AG04449 (cell line): ENCODE measurements at regions not wholly inside any gene's neighbourhood (a gene's known extent, or its start where the extent isn't known, plus 50 kb on each side); places are given as distances from the start of the nearest gene placed in this dataset.

Experiments used
- CTCF ChIA-PET: fragments of 350-600 bp; formaldehyde crosslinking; extraction: SDS; loops from one replicate; lab custom pipeline; 2021; ENCODE audit warnings: antibody characterized with exemption; lab: Yijun Ruan, JAX
- POLR2A ChIA-PET: fragments of 400-600, 350-600 bp; formaldehyde crosslinking; extraction: SDS; loops from one replicate; lab custom pipeline; 2020; ENCODE audit warnings: antibody characterized with exemption, inconsistent platforms; lab: Yijun Ruan, JAX
- DNase-seq: peaks from one replicate; pipeline ENCODE4 v3.0.0-alpha.2; 2010; ENCODE audit warnings: low read depth, low spot score
- H3K4me3 ChIP-seq: 2 replicates; pipeline ENCODE4 v1.5.1; 2011; ENCODE audit warnings: low read depth, mild to moderate bottlenecking, control low read depth, low read length
- CTCF ChIP-seq: IDR thresholded peaks from one replicate; pipeline ENCODE4 v1.5.1; 2011; ENCODE audit warnings: mild to moderate bottlenecking, moderate library complexity, low read length, control low read depth, inconsistent platforms; ENCODE audit not compliant: insufficient read depth; ENCODE audit errors: missing control alignments

DNA sequence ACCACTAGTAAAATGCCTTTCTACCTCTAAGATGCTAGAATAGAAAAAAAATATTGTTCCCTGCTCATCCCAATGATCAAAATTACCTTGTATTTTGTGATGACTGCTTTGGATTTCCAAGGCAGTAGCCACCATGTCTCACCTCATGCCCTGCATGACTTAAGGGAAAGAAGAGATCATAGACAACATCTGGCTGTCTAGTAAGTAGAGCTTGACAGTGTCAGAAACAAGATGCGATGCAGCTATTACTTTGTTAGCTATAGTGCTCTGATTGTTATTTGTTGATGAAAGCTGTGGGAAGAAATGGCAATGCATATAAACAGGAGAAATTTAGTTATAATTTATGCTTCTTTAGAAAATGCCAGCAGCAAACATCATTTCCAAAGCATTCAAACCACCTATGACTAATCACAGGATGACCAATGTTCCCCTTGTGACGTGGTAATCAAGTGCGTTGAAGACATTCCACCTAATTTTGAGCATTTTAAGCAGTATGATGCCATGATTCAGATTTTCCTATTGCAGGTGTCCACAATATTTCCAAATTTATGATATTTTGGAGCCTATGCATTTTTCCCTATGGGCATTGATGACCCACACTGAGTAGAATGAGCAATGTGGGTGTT is 308.3 kb downstream of the KCNRG start:
- ChIA-PET POLR2A (no interaction called here), CTCF (no interaction called here)
- DNase-seq, result peak; percentile 82
- no peak overlapping the region for H3K4me3 ChIP-seq
- no peak for TF ChIP-seq CTCF

DNA sequence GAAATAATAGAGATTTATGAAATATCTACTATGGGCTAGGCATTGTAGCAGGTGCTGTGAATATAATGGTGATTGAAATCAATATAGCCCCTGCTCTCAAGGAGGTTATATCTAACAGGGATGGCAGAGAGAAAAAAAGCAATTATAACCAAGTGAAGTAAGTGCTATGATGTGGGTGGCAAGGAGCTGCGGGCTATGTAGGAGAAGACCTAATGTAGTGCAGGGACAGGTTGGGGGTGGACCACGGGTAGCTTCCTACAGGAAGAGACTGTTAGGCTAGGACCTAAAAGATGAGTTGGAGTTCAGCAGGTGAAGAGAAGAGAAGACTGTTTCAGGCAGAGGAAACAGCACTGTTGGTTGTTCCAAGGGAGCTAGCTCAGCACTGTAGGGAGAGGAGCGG is 311.0 kb downstream of the KCNRG start:
- no peak for DNase-seq
- H3K4me3 ChIP-seq, result no peak overlapping the region
- ChIA-PET CTCF (interaction anchor here (0.6 kb wide), 1 partner anchor 346 kb away, joined by 3 read pairs; no protein-coding TSS in a partner anchor), POLR2A (no interaction called here)
- no peak for TF ChIP-seq CTCF

DNA sequence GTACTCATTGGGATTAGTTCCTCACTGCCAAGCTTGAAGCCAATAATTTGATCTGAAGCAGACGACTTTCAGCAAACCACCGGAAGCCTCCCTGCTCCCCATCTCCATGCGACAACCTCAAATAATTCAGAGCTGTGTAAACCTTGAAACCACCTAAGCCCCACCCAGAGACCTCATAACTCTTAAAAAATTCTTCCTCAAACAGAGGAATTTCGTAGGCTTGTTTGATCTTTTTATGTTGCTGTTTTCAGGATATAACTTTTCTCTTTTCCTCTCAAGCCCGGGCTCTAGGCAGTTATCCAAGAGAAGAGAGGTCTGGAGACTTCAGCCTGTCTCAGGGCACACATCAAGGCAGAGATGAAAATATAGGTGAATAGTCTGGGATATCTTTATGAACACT is 311.6 kb downstream of the KCNRG start:
- no peak for TF ChIP-seq CTCF
- DNase-seq, result no peak
- POLR2A ChIA-PET, result no interaction called here
- CTCF ChIA-PET, result no interaction called here
- H3K4me3 ChIP-seq, result no peak overlapping the region

DNA sequence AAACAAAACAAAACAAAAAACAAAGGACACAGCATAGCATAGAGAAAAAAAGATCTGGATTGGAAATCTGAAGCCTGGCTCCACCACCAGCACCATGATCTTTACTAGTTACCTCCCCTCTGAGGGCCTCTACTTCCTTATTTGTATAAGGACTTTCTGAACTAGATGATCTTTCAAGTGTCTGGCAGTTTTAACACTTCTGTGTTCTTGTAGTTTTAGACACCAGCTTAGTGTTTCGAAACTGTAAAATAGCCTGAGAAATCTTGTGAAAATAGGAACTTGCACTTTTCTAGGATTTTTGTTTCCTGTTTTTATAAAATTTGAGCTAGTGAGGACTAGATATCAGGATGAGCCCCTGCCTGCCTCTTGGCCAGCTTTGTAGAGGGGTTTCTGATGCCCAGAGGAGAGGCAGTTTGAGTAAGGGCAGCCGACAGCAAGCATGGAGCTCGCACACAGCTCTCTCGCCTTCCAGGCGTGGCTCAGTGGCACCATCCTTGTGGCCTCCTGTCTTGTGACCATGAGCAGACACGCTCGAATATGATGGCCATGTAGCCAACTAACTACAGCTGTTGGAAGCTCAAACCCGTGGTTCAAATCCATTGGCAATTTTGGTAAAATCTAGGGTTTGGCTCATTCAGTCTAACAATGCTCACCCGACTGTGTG is 319.0 kb downstream of the KCNRG start:
- no peak for TF ChIP-seq CTCF
- ChIA-PET POLR2A (interaction anchor here (0.7 kb wide), 1 partner anchor 323 kb away, joined by 3 read pairs; no protein-coding TSS in a partner anchor), CTCF (interaction anchor here (0.8 to 1.7 kb wide), 4 partner anchors 9 to 467 kb away, joined by 3 to 5 read pairs (median 4); no protein-coding TSS in a partner anchor)
- no peak for DNase-seq
- no peak overlapping the region for H3K4me3 ChIP-seq

DNA sequence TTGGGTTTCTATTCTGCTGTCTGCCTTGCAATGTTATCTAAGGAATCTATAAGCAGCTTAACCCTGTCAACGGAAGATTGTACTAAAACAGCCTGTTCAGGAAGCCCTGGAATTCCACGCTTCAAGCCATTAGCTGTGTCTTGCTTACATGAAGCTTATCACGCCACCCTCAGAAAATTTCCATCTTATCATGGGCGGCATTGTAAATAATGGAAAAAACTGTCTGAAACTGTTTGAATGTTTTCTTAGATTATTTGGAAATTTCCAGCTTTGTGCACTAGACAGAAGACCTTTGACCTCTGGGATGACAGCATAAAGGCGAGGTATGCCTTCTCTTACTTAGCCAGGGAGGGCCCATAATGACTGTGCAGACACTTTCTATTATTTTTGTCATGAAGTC is 319.7 kb downstream of the KCNRG start:
- no peak for TF ChIP-seq CTCF
- ChIA-PET POLR2A (interaction anchor here (0.7 kb wide), 1 partner anchor 324 kb away, joined by 3 read pairs; no protein-coding TSS in a partner anchor), CTCF (interaction anchor here (1.1 to 1.7 kb wide), 3 partner anchors 10 to 20 kb away, joined by 3 to 5 read pairs (median 4); no protein-coding TSS in a partner anchor)
- H3K4me3 ChIP-seq, result no peak overlapping the region
- no peak for DNase-seq

DNA sequence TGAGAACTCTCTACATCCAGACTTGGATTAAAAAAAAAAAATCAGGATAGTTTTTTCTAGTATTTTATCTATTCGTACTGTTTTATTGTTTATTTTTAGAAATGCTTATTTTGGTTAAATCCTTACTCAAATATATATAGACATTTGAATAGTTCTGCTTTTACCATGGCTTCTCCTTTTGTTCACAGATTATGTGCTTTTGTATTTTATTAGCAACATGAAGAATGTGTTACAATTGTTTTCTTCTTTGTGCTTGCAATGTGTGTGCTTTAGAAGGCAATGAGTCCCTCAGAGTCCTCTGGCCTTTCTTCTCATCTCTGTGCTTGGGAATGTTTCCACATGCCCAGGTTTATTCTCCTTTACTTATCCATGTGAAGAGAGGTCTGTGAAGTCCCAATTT is 324.0 kb downstream of the KCNRG start:
- no peak for DNase-seq
- CTCF ChIA-PET, result no interaction called here
- no peak for TF ChIP-seq CTCF
- POLR2A ChIA-PET, result no interaction called here
- H3K4me3 ChIP-seq, result no peak overlapping the region
